HFFc6 (cell line): ENCODE measurements at regions not wholly inside any gene's neighbourhood (a gene's known extent, or its start where the extent isn't known, plus 50 kb on each side); places are given as distances from the start of the nearest gene placed in this dataset.

Experiments
- DNase-seq: peaks from one replicate; pipeline ENCODE4 v3.0.0-alpha.2; 2018
- H3K27ac Mint-ChIP-seq: 2 replicates; pipeline ENCODE4 v1.8.0; 2020; ENCODE audit warnings: mild to moderate bottlenecking, mixed read lengths
- H3K27me3 Mint-ChIP-seq: 2 replicates; pipeline ENCODE4 v1.8.0; 2021; ENCODE audit warnings: mild to moderate bottlenecking, moderate library complexity, mixed read lengths; ENCODE audit not compliant: insufficient read depth
- H3K36me3 Mint-ChIP-seq: 2 replicates; pipeline ENCODE4 v1.8.0; 2021; ENCODE audit warnings: low read depth, mixed read lengths
- H3K4me1 Mint-ChIP-seq: 2 replicates; pipeline ENCODE4 v1.8.0; 2020; ENCODE audit warnings: low read depth, mixed read lengths
- H3K4me3 Mint-ChIP-seq: 2 replicates; pipeline ENCODE4 v1.8.0; 2020; ENCODE audit warnings: mild to moderate bottlenecking, moderate library complexity, mixed read lengths
- H3K9me3 Mint-ChIP-seq: 2 replicates; pipeline ENCODE4 v1.8.0; 2020; ENCODE audit warnings: mild to moderate bottlenecking, mixed read lengths
- TF ChIP-seq, protein P1 (sequence below): fragments of 200-600 bp; sonication (generic); IDR thresholded peaks from 2 replicates; pipeline ENCODE4 v1.5.0; 2021; ENCODE audit warnings: antibody characterized with exemption, mild to moderate bottlenecking

DNA sequence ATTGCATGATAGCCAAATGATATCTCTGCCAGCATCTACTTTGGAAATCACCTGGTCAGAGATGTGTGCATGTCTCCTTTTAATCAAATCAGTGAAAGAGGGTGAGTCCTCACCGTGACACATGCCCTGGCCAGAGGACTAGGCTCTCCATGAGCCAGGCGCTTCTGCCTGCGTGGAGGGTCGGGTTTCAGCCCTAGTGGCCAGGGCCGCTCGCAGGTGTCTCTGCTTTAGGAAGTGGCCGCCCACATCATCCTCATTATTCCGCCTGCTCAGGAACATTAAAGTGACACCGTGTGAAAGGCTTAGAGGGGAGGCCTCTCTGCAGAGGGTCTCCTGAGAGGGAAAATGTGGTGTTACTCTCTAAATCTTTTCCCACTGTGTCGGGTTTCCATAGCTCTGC, 173.6 kb upstream of the PRKCQ start:
- Mint-ChIP-seq H3K4me1 (peaks cover 50% of the 10 kb centered on the region), H3K4me3 (no peak overlapping the region), H3K36me3 (0 out of 2 replicates have a peak, but pooled peaks cover 4% of the 10 kb centered on the region), H3K9me3 (no peaks in the 10 kb centered on the region), H3K27ac (no peak overlapping the region), H3K27me3 (peaks cover 5% of the 10 kb centered on the region; the same call in 1 of the 2 replicates)
- TF ChIP-seq, protein P1, sequence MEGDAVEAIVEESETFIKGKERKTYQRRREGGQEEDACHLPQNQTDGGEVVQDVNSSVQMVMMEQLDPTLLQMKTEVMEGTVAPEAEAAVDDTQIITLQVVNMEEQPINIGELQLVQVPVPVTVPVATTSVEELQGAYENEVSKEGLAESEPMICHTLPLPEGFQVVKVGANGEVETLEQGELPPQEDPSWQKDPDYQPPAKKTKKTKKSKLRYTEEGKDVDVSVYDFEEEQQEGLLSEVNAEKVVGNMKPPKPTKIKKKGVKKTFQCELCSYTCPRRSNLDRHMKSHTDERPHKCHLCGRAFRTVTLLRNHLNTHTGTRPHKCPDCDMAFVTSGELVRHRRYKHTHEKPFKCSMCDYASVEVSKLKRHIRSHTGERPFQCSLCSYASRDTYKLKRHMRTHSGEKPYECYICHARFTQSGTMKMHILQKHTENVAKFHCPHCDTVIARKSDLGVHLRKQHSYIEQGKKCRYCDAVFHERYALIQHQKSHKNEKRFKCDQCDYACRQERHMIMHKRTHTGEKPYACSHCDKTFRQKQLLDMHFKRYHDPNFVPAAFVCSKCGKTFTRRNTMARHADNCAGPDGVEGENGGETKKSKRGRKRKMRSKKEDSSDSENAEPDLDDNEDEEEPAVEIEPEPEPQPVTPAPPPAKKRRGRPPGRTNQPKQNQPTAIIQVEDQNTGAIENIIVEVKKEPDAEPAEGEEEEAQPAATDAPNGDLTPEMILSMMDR, result no peak
- DNase-seq, result no peak

DNA sequence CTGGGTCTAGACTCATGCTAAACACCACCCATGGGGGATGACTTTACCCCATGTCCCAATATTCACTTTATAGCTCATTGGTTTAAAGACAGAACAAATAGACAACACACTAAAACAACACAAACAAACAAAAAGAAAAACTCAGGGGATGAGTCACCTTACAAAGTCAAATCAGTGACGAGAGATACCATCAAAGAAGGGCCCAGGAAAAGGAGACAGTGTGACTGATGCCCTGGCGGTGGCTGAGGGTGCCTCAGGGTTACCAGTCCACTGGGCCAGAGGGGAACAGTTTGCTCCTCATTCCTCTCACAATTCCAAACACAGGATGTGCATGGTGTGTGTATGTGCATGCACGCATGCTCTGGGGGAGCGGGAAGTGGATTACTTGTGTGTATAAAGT, 171.3 kb upstream of the PRKCQ start:
- H3K4me3 Mint-ChIP-seq, result no peak overlapping the region
- DNase-seq, result no peak
- no peaks in the 10 kb centered on the region for H3K9me3 Mint-ChIP-seq
- peaks cover 63% of the 10 kb centered on the region for H3K4me1 Mint-ChIP-seq
- no peaks in the 10 kb centered on the region; the same call in 1 of the 2 replicates for H3K27me3 Mint-ChIP-seq
- TF ChIP-seq, protein P1, result no peak
- no peak overlapping the region for H3K27ac Mint-ChIP-seq
- 0 out of 2 replicates have a peak, but pooled peaks cover 13% of the 10 kb centered on the region for H3K36me3 Mint-ChIP-seq

DNA sequence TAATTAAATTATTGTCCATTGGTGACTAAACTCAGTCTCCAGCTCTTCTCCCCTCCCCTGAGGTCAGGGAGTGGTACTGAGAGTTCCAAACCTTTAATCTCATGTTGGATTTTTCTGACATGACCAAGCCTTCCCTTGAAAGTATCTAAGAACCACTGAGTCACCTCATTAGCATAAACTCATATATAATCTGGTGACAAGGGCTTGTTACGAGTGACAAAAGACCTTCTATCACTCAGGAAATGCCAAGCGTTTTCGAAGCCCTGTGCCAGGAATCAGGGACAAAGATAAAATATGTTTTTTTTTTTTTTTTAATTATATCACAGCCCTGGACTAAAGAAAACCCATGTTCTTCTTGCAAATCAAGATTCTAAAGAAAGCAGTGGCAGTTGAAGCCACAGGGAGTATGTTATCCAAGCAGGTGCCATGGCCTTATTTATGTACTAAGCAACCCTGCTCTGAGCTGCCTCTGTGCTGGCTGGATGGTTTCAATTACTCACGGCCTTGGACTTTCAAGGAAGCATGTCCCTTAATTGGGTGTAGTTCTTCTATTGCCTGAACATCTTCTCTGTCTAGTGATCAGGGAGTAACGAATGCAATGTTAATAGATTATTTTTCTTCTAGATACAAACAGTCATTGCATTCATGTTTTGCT, 169.0 kb upstream of the PRKCQ start:
- Mint-ChIP-seq H3K36me3 (0 out of 2 replicates have a peak, but pooled peaks cover 13% of the 10 kb centered on the region), H3K9me3 (no peaks in the 10 kb centered on the region)

DNA sequence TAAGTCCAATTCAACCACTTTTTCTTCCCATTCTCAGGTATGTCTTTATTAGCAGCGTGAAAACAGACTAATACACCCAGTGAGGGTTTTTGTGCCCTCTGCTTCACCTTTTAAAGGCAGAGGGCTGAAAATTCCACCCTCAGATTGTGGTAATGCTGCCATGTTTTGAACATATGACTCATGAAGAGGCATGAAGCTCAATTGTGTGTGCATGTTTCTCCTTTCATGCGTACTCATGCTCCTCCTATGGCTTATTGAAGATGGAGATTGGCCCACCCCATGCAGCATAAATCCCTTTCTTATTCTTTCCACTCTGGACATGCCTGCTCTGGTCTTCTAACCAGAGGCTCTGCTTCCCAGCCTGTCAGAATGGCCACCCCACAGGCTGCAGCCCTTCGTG, 168.0 kb upstream of the PRKCQ start:
- Mint-ChIP-seq H3K4me3 (peak overlapping the region; percentile 63; the same call in 1 of the 2 replicates), H3K27ac (peak overlapping the region; percentile 77), H3K36me3 (0 out of 2 replicates have a peak, but pooled peaks cover 13% of the 10 kb centered on the region), H3K4me1 (peaks cover 62% of the 10 kb centered on the region), H3K9me3 (no peaks in the 10 kb centered on the region), H3K27me3 (no peaks in the 10 kb centered on the region; the same call in 1 of the 2 replicates)
- TF ChIP-seq, protein P1, result no peak
- DNase-seq, result no peak

More for the DNA sequence above, 169.0 kb upstream of the PRKCQ start:
- H3K27ac Mint-ChIP-seq, result peak overlapping the region; percentile 77
- peaks cover 57% of the 10 kb centered on the region for H3K4me1 Mint-ChIP-seq
- no peaks in the 10 kb centered on the region; the same call in 1 of the 2 replicates for H3K27me3 Mint-ChIP-seq
- peak overlapping the region; percentile 63 for H3K4me3 Mint-ChIP-seq
- peak; percentile 76 for DNase-seq
- TF ChIP-seq, protein P1, result no peak

DNA sequence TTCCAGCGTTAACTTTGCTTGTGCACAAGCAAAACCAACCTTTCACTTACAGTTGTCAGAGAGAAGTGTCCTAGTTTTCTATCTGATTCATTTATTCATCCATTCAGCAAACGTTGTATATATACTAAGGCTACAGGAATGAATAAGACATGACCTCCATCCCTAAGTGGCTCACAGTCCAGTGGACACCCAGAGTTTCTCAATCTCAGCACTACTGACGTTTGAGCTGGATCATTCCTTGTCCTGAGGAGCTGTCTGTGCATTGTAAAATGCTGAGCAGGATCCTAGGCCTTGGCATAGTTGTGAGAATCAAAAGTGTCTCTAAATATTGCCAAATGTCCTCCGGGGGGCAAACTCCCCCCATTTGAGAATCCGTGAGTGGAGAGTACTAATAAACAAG, 166.7 kb upstream of the PRKCQ start:
- Mint-ChIP-seq H3K27me3 (no peaks in the 10 kb centered on the region), H3K4me3 (no peak overlapping the region), H3K27ac (peak overlapping the region; percentile 57; the same call in 1 of the 2 replicates), H3K4me1 (peaks cover 65% of the 10 kb centered on the region), H3K36me3 (0 out of 2 replicates have a peak, but pooled peaks cover 13% of the 10 kb centered on the region), H3K9me3 (no peaks in the 10 kb centered on the region)
- TF ChIP-seq, protein P1, result no peak
- DNase-seq, result peak; percentile 57
